Activated CD4-positive, alpha-beta T cell treated with anti-CD3 and anti-CD28 coated beads, Interleukin-2, Interleukin-4, amounts not matched to agents 100 ng/mL and 50 ng/mL, durations not matched to agents 16 hours and 8 hours (primary cell): ENCODE measurements at regions not wholly inside any gene's neighbourhood (a gene's known extent, or its start where the extent isn't known, plus 50 kb on each side); places are given as distances from the start of the nearest gene placed in this dataset.

Experiments
- DNase-seq: peaks from one replicate; pipeline ENCODE4 v3.0.0-alpha.2; 2020; ENCODE audit warnings: low spot score

DNA sequence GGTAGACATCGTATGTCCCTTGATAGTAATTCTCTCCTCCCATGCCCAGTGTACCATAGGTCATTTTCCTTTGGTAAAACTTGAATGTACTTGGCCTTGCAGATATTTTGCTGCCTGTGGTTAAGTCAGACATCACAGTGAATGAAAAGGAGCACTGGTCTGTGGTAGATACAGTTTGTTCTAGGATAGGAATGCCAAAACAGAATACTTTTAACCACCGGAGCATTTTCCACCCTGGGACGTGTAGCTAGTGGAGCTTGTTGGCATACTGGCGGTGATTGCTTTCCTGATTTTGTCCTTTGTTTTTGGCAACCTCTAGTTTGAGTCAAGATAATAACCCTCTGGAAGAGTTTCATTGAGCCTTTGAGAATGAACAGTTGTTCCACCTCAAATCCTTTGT is 92.0 kb upstream of the BMPER start:
- DNase-seq: no peak

DNA sequence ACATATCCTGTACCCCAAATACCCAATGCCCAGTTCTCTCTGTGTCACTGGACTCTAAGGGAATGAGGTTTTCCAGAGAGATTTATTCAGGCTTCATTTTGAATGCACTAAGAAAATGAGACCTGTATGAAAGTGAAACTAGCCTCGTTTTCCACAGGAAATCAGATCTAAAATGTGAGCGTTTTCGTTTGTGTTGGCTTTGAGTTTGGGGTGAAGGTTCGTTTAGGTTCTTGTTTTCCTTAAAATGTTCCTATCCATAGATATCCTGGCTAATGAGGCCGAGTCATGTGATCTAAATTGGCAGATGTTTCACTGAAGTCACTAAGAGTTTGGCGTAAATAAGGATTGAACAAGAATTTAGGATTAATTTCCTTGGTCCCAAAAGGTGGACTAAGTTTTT is 90.9 kb upstream of the BMPER start:
- no peak for DNase-seq

DNA sequence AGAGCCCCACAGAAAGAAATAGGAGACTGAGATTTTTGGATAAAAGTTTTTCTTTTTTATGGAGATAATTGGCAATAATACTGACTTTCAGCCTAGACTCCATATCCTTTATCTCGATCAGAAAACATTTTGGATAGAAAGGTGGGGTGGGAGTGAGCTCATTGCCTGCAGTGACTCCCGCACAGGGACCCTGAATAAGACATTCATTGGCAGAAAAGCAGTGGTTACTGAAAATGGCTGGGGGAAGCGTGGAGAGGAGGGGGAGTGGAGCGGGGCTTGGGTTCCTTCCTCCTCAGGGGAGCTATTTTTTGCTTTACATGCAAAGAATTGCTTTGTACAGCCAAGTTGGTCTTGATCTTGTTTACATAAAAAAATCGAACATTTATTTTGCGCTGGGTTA is 90.4 kb upstream of the BMPER start:
- no peak for DNase-seq

DNA sequence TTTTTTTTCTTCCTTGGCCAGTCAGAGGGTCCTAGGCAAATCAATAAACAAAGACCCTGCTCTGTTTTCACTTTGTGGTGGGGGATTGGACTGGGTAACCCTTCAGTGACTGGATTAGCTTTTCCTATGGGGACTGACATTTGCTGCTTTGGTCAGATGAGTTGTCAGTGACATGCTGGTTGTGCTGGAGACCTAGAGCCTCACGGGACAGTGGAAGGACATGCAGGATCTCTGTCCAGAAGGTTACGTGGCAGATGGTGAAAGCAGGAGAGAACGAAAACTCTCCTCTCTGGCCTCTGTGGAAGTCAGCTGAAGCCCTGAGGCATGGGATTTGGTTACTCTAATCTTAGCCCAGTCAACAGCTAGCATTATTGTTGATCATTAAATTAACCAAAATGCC is 90.0 kb upstream of the BMPER start:
- DNase-seq: no peak

DNA sequence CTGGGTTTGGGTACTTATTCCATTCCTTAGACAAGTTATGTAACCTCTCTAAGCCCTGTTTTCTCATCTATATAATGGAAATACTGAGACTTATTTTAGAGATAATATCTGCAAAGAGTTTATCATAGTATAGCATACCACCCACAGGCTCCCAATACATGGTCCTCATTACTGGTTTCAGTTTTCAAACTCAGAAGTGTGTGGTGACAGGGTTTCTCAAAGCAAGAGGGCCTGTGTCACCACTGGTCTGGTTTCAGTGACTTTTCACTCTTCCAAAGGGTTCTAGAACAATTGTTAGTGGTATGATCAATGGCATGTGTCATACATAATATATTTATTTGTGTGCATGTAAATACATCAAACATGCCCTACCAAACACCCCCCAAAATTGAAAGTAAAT is 89.2 kb upstream of the BMPER start:
- DNase-seq: no peak

DNA sequence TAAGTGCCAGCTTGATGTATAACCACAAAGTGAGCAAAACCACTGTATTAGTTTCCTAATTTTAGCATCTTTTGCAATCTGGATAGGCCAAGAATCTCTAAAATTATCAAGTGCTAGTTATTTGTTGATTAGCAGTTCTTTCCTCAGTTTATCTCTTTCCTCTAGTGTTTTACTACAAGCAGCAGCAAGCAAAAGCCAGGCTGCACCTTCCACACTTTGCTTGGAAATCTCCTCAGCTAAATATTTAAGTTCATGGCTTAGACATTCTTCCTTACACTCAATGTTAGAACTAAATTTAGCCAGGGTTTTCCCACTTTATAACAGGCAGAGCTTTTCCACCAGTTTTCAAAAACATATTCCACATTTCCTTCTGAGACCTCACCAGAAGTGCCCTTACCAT is 85.7 kb upstream of the BMPER start:
- DNase-seq: no peak

DNA sequence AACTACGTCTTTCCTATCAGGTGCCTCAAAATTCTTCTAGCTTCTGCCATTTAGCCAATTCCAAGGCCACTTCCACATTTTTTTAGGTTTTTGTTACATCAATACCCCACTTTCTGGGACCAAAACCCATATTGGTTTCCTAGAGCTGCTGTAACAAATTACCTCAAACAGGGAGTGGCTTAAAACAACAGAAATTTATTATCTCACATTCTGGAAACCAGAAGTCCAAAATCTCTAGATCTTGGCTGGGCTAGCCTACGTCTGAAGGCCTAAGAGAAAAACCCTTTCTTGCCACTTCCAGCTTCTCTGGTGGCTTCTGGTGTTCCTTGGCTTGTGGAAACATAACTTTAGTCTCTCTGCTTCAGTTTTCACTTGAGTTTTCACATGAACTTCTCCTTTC is 85.1 kb upstream of the BMPER start:
- DNase-seq: no peak

DNA sequence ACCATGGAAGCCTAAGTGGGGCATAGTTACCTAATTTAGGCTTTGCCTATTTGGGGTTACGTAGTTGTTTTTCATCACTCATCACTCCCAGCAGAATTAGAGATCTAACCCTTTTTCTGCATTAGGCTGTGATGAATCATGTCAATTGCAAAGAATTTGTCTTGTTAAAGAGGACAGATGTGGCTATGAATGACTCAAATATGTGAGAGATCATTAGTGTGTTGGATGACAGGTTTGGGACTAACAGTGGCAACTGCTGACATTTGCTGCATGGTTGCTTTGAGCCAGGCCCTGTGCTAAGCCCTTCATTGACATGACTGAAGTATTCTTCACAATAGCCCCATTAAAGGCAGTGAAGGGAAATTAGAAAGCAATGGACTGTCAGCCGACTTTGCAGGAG is 83.4 kb upstream of the BMPER start:
- no peak for DNase-seq

DNA sequence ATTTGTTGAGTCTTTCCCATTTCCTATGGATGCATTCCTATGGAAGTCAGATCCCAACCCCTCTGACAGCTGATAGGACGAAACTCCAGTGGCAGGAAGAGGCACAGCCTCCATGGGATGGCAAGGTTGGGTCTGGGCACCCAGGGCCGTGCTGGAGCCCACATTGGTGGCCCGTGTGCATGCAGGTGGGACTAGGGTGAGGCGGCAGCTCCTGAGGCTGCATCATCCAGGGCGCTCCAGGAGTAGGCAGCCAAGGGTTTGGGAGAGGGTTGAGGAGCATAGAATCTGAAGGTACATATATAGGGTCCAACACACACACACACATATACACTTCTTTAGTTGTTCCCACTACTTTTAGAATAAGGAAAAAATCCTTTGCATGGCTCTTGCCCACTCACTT is 81.4 kb upstream of the BMPER start:
- DNase-seq: no peak

DNA sequence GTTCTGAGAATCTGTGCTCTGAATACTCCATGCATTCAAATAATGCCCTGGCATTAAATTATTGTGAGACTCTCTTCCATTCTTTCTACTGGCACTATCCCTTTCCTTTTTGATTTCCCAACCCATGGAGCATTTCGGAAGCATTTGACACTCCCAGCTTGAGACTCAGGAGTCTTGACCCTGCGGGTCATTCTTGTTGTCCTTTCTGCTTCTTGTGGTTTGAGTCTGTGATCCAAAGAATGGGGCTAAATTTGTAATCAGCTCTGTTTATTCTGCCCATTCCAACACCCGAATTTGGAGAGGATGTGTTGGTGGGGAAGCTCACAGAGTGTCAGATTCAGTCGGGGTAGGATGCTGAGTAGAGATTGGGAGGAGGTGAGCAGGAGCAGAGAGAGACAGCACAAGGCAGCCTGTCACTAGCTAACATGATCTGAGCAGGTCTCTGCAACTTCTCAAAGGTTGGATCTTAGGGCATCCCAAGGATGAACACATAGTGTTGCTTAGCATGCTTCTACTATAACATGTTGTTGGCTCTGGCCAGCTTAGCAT is 80.4 kb upstream of the BMPER start:
- no peak for DNase-seq

DNA sequence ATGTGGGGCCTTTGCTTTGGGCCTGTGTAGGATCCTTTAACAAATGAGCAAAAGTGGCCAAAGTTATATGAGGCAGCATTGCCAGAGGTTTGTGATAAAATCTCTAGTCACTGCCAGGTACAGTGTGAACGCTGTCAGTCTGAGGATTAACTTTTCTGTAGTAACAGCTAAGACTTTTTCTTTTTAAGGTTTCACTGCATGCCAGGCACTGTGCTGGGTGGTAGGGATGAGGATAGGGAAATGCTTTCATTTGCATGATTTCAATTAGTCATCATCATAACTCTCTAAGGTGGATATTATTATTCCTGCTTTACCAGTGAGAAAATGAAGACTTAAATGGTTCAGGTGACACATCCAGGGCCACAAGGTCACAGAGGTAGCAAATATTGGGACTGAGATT is 79.7 kb upstream of the BMPER start:
- DNase-seq: no peak

DNA sequence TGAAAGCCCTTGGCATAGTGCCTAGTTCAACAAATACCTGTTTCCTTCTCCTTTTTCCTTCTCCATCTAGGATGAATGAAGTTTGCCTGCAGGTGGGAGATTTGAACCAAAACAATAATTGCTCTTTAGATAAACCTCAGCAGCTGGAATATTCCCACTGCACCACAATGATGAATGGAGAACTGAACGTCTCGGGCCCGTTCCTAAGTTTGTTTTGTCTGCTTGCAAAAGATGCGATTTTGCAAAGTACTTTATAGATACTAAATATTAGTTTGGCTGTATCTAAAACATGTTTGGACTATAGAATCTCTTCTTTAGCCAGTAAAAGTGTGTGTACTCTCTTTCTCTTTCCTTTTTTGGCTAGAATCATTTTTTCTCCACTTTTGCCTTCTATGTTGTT is 75.8 kb upstream of the BMPER start:
- no peak for DNase-seq

DNA sequence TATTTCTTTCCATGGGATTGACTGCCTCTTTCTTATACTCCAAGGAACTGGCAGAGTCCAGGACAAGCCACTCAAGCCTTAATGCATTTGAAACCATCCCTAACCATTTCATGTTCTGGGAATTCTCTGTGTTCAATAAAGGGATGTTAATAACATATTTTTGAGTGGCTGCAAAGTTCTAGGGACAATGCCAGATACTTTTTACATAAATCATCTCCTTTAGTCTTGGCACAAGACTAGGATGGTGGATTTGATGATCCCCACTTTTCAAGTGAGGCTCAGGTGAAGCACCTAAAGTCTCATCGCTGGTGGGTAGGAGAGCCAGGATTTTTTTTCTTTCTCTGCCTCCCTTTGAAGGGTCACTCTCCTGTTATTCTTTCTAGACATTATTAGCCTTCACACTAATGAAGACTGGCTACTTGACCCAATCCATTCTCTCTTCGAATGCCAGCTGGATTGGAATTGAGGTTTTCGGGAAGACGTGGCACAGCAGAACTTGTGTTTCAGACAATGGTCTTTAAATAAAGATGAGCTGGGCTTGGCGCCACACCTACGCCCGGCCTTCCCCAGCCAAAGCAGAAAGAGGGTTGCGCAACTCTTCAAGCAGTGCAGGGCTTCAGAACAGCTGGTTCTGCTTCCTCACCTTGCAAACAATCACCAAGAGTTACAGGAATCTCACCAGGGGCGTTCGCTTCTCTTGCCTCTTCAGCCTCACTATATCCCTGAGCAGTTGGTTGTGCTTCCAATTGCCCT is 73.8 kb upstream of the BMPER start:
- no peak for DNase-seq

DNA sequence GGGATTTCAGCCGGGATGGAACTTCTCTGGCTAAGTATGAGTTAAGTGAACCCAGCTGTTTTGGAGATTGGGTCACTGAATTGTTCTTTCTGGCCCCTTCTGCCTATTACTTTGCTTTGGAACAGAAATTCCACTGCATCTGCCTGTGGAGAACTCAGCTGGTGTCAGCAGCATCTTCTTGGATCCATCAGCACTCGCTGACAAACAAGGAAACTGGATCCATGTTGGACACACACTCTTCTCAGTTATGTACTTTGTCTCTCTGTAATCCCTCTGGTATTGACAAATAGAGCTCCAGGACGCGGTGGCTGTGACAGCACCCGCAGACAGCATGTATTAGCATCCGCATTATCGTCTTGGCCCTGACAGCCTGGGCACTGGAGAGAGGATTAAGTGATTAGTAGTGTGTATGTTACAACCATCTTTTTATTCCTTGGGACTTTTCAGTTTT is 73.0 kb upstream of the BMPER start:
- no peak for DNase-seq

DNA sequence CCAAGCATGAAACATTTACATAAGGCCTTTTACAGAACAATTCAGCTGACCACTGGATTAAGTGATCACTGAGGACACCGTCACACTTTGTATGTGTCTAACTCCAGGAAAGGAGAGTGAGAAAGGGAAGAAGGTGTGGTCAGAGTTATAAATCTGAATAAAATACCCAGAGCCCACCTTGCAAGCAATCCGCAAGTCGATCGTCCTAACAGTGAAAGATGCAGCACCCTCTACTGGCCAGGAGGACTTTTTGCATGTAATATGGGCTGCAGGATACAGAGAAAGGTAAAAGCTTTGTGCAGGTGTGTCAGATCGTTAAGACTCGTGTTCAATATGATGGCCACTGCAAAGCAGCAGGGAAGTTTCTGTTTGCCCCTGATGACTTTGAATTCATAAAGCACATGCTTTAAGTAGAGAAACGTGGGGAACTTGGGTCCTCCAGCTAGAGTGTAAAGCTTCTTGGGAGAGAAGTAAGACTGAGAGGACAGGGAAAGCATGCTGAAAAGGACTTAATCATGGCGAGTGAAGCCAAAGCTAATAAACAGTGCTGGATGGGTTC is 68.5 kb upstream of the BMPER start:
- peak; percentile 12 for DNase-seq

DNA sequence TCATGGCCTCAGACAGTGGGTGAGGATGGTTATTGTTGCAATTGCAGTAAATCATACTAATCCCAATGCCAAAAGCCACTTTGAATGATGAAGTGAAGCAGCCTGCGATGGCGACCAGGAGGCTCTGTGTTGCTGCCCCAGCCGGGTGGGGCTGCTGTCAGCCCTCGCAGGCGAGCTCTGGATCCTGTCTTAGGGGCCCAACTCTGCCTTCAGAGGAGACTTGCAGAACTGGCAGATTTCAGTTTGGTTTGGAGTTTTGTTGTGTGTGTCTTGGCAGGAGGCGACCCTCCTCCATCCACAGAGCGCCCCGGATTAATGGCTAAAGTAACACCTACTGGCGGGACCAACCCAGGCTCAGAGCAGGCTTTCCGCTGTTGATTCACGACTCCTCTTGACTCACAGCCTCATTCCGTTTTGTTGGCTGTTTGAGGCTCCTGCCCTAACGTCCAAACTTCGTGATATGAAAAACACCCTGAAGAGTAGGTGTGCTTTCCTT is 67.9 kb upstream of the BMPER start:
- no peak for DNase-seq

DNA sequence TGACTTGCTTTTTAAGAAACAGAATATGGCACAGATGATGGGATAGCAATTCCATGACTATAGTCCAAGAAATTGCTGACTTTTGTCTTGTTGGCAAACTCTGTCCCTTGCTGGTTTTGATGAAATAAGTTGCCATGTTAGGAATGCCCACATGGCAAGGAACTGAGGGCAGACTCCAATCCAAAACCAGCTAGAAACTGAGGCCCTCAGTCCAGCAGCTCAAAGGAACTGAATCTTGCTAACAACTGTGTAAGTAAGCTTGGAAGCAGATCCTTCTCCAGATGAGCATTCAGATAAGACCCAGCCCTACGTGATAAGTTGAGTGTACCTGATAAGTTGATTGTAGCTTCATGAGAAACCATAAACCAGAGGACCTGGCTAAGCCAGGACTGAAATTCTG is 64.3 kb upstream of the BMPER start:
- DNase-seq: no peak

DNA sequence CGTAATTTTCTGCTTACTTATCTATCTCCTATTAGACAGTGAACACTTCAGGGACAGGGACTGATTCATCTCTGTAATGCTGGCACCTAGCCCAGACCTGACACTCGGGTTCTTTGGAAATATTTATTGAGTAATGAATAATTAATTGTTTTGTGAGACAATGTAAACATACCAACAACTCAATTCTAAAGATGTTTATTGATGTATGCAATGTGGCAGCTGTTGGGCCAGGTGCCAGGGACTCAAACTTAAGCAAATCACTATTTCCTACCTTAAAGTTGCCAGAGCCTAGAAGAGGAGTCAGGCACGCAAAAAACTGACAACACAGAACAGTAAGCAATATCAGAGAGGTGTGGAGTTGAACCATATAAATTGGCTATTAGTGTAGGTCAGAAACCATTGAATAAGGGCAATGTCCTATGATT is 63.6 kb upstream of the BMPER start:
- DNase-seq: no peak

DNA sequence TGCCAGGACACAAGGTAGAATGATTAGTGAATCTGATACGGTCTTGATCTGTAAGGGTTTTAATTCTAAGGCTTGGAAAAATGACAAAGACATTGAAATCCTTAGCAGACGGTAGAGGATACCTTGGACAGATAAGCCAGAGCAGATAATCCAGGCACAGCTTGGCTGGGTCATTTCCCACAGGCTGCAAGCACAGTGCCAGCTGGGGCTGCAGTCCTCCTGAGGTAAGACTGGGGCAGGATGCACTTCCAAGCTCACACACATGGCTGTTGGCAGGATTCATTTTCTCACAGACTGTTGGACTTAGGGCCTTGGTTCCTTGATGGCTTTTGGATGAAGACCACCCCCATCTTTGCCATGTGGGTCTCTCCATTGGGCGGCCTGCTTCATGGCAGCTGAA is 63.2 kb upstream of the BMPER start:
- no peak for DNase-seq

DNA sequence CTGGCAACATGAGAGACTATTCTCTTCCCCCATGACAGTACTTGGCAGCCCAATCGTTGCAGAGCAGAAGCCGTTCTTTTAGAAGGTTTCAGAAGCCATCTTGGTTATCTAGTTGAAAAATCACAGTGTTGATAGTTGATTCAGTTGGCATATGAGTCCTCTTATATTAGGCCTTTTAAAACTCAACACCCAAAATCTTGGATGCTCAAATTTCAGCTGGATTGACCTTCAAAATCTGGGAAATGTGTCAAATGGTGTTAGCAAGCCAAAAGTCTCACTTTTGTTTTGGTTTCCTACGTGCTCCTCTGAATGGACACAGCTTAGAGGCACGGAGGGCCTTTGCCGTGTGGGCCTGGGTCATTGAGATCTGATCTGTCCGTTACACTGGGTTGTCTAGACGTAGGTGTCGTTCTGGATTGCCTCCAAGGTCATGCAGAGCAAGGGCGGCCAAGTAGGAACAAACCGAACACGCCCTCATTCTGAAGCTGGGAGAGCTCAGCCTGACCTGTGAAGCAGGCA is 59.3 kb upstream of the BMPER start:
- no peak for DNase-seq

DNA sequence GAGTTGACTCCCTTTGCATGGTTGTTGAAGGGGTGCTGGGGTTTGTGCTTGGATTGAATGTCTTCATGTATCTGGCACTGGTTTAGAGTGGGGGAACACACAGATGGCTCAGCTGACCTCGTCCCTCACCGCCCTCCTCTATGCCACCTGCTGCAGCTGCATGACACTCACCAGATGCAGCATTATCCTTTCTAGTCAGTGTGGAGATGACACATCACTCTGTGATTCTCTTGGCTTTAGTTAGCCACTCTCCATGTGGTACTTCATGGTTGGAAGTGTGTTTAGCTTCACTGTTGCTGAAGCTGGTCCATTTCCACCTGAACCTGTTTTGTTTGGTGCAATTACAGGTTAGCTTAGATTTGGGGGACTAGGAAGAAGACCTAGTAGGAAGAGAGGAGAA is 56.3 kb upstream of the BMPER start:
- no peak for DNase-seq

DNA sequence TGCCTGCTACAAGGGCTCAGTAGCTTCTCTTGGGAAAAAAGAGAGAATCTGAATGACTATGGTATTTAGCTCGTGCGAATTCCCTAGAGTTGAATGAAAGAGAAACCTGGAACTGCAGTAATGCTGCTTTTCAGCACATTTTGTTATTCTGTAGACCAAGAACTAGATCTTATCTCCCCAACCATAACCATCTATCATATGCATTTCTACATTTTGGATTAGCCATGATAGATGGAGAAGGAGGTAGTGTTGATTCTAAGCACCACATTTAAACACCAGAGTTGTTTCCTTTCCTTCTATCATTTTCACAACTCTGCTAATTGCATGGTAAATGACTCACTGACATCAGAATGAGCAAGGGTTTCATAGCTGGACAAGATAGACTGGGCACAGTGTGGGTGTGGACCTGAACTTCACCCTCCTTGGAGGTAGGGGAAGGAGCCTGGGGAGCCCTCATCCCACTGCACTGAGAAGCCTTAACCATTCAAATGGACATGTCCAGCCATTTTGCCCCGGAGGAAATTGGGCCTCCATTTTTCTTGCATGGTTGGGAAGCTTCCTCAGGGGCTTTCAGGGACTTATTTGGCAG is 55.3 kb upstream of the BMPER start:
- DNase-seq: no peak

DNA sequence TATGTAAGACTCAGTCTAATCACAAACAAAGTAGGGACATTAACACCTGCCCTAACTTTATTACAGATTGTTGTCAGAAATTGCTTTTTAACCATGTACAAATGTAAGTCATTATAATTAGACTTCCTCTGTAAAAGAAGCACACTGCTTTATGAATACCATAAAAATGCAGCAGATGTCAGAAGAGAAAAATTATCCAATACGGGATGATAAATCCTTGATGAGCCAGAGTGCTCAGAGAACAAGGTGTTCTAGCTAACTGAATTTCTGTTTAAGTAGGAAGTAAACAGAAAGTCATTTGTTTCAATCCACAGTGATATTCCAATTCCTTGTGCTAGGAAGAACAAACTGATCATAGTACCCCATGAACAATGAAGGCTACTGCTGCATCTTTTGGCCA is 54.6 kb upstream of the BMPER start:
- no peak for DNase-seq
